TTC549 (cell line): ENCODE measurements at regions not wholly inside any gene's neighbourhood (a gene's known extent, or its start where the extent isn't known, plus 50 kb on each side); places are given as distances from the start of the nearest gene placed in this dataset.
"Not testable (repeated sequence)": the region's sequence is repeated elsewhere in the genome, so short reads cannot be mapped to it uniquely, and the experiment has no call there.

Experiments
- FAIRE-seq: peaks from 2 replicates; lab custom pipeline; 2012; peaks lifted over from hg19 to GRCh38; lab: Jason Lieb, UNC

- FAIRE-seq, result no peak
These were observed 308.2 kb downstream of the IPMK start for GRCh38 chr10:57959318-57960006.

- no peak for FAIRE-seq
These were observed 312.6 kb downstream of the IPMK start for GRCh38 chr10:57955076-57955475.

DNA sequence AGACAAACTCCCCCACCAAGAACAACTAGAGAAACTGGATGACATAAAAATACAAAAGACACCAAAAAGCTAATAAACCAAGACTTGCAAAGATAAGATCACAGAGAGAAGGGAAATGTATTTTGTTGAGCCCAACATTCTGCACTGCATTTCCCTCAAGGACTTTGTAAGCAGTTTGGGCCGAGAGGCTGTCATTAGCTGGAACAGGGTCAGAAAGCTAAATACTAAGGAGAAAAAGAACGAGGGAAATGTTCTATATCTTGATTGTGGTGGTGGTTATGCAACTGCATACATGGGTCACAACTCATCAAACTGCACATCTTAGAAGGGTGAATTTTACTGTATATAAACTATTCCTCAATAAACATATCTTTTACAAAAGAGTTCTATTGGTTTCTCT is 315.0 kb downstream of the IPMK start:
- no peak for FAIRE-seq

DNA sequence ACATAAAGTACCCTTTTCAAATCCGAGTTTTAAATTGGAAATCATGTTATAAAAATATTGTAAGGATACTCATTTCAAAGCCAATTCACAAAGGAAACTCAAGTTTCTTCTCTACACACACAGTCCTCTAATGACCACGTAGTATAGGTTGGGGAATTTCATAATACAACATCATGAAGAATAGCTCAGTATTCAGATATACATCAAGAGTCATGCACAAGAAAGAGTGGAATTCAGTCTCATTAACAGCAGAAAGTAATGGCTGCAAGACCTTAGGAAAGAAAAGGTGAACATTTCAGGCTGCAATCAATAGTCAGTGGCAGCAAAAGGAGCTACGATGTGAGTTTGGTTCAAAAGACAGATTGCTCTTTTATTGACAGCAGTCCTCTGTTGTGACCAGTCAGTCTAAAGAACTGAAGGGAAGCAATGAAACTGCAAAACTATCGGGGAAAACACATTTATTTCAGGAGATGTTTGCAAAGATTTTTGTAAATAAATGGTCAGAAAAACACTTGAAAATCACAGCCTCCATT is 317.2 kb downstream of the IPMK start:
- FAIRE-seq, result no peak

DNA sequence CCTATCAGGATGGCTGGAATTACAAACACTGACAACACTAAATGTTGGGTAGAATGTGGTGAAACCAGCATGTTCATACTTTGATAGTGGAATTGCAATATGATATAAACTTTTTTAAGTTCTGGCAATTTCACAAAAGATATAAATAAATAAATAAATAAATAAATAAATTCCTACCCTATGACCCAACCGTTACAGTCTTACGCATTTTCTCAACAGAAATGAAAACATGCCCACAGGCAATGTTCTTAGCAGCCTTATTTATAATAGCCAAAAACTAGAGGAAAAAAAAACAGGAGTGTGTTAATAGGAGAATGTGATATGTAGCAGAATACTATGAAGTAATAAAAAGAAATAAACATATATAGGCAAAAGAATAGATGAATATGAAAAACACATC is 318.9 kb downstream of the IPMK start:
- FAIRE-seq, result no peak

DNA sequence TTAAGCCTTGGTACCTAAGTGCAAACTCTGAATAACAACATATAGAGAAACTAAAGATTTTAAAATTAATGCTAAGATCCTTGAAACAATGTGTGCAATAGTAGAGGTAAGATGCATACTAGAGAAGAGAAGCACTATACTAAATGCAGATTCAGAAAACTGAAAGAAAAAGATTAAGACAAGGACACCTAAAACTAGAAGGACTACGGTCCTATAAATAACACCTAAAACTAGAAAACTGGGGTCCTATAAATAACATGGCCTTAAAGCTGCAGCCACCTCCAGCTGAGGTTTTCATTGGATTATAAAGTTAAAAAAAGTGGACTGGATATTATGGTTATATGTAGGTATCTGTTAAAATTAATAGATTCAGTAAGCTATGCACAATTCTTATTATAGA is 320.9 kb downstream of the IPMK start:
- no peak for FAIRE-seq

GRCh38 chr10:57943701-57944100 is 324.0 kb downstream of the IPMK start:
- no peak for FAIRE-seq

GRCh38 chr10:57925045-57925444 is 342.6 kb downstream of the IPMK start:
- no peak for FAIRE-seq

DNA sequence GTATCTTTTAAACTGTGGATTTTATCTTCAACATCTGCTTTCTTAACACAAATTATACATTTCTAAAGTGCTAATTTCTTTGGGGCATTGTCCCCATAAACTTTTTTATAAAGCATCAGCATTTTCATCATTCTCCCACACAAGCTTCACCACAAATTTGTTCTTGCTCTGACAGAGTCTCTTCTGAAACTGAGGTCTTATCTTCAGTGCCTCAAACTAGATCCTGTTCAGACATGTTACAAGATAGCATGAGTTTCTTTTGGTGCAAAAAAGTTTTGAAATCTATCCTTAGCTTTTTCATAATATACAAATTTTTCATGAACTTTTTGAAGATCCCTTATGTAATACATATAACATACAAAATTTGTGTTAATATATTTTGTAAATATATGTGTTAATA is 346.6 kb downstream of the IPMK start:
- FAIRE-seq, result no peak

DNA sequence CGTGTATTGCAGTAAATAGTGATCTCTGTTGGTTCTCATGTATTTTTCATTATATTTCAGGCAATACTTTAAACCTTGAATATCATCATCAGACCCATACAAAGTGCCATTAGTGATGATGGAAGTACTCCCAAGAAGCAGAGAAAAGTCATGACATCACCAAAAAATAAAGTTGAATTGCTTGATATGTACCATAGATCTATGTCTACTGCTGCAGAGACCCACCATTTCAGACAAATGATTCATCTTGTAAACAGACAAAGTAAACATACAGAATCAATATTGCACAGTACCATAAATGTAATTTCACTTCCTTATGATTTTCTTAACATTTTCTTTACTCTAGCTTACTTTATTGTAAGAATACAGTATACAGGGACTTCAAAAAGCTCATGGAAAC is 347.8 kb downstream of the IPMK start:
- no peak for FAIRE-seq

GRCh38 chr10:57917019-57917418 is 350.7 kb downstream of the IPMK start:
- FAIRE-seq, result no peak

- FAIRE-seq, result no peak
These were observed 361.8 kb downstream of the IPMK start for GRCh38 chr10:57905861-57906260.

DNA sequence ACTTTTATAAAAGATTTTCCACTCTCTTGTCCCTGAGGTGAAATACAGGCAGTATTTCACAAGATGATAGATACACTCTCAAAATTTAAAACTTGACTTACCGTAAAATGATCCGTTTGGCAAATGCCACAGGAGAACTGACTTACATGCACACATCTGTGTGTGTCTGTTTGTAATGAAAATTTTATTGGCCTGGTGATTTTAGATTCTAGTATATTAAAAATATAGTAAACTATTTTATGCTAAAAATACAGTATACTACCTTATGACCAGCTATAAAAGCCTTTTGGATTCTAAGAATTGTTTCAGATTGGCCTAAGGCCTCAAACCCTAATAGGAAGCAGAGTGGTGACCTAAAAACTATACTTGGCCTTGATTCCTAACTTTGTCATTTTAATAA is 362.7 kb downstream of the IPMK start:
- no peak for FAIRE-seq

DNA sequence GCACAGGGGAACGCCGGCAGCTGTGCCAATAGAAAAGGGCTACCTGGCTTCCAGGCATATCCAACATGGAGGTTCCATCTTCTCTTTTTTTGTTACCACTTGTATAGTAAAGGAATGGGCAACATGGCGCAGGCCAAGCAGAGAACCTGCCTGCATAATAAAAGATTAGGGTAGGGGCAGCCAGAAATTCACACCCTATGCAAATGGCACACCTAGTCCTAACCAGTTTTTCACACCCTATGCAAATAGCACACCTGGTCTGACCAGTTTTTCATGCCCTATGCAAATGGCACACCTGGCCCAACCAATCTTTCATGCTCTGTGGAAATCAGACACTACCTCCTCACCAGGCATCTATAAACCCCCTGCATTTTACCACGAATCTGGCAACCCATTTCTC is 369.5 kb downstream of the IPMK start:
- no peak for FAIRE-seq

DNA sequence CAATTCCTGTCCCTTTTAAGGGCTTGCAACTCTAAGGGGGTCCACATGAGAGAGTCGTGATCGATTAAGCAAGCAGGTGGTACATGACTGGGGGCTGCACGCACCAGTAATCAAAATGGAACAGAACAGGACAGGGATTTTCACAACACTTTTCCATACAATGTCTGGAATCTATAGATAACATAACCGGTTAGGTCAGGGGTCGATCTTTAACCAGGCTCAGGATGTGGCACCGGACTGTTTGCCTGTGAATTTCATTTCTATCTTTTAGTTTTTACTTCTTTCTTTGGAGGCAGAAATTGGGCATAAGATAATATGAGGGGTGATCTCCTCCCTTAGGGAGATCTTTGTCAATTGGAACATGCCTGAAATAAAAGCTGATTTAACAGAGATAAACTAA is 370.1 kb downstream of the IPMK start:
- no peak for FAIRE-seq

GRCh38 chr10:57894361-57894760 is 373.3 kb downstream of the IPMK start:
- no peak for FAIRE-seq

DNA sequence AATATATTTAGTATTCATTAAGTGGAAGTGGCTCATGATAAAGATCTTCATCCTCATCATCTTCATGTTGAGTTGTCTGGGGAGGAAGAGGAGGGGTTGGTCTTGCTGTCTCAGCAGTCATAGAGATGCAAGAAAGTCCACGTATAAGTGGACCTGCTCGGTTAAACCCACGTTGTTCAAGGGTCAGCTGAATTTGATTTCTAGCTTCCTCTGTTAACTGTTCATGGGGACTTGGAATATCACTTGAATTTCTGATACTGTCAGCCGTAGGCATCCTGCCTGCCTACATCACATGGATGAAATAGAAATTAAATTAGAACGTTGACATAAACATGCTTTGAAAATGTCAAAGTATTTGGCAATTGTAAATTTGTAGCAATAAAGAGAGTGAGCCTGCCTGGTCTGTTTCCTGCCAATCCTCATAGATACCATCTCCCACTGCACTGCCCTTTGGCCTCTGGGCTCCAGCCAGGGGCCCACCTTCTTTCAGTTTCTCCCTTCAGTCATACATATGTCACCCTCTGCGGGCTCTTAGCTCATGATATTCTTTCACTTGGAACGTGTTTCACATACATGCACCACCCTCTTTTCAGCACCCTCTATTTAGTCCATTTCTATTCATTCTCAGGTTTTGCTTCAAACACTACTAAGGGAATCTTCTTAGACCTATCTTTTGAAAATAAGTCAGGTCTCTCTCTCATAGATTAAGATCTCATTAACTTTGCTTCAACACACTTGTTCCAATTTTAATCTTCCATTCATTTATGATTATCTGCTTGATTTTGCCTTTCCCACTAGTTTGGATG is 376.3 kb downstream of the IPMK start:
- no peak for FAIRE-seq

GRCh38 chr10:57890691-57891090 is 377.0 kb downstream of the IPMK start:
- FAIRE-seq, result no peak

GRCh38 chr10:57885618-57885968 is 382.1 kb downstream of the IPMK start:
- FAIRE-seq, result not testable (repeated sequence)

DNA sequence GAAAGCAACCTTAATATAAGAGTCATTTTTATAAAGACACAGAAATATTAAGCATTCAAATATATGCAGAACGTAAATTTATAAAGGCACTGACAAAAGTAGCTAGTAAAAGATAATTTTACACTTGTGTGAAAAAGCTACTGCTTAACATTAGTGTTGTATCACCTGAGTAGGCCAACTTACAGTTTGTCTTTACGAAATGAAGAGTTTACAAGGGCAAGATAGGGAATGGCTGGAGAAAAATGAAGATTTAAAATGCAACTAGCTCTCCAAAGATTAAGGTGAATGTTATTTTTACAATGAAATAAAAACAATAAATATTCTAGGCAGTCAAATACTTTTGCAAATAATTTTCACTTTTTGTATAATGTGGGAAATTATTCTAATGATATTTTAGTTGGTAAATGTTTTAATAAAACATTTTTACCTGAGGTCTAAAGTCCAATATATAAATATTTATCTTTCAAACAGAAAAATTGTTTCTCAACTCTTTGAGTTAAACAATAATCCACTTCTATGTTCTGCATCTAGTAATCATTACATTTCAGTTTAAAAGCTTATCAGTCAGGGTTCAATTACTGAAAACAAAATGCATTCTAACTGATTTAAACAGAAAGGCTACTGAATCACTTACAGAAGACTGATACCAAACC is 382.6 kb downstream of the IPMK start:
- FAIRE-seq, result no peak

DNA sequence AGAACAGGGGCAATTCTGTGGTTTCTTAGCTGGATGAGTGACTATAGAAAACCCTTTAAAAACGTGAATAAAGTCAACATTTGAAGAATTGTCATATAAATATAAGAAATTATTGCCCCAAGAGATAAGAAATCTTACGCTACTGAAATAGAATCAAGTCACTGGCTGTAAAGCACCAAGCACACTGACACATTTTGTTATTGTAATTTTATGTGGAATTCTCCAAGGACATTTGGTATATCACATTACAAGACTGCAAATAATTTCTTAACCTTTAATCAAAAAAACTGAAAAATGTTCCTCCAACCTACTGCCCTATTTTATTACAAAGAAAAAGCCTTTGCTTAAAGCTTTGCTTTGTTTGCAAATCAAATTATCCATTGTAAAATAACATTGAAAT is 383.3 kb downstream of the IPMK start:
- no peak for FAIRE-seq

DNA sequence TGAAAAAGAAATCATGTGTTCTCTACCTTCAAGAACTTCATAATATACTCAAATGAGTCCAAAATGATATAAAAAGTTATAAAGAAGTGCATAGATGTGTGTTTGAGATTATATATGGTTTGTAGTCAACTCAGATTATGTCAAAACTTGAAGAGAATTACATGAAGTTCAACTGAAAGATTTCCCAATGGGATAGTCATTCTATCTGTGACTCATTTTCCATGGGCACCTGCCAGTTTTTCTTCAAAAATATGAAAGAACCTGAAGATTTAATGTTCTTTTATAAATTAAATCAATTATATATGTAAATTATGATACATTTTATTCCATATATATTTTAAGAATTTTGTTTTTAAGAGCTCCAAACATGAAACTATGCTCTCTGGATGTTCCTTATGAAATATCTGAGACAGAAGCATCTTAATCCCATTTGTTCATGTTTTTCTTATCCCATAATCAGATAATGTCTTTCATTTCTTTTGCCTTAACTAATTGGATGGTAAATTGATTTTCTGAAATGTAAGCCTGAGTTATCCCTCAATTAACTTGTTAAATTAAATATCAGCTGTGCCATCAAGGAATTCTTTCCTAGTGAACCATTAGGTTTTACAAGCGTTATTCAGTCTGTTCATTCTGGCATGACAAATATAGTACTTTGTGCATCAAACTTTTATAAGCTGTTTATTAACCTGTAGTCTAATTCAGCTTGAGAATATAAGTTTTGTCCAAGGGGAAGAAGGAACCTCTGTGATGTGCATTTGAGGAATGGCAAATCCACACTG is 387.1 kb downstream of the IPMK start:
- FAIRE-seq, result no peak

- no peak for FAIRE-seq
These were observed 392.9 kb downstream of the IPMK start for GRCh38 chr10:57874810-57875209.
